ENCODE measurements at regions not wholly inside any gene's neighbourhood (a gene's known extent, or its start where the extent isn't known, plus 50 kb on each side); places are given as distances from the start of the nearest gene placed in this dataset.

DNA sequence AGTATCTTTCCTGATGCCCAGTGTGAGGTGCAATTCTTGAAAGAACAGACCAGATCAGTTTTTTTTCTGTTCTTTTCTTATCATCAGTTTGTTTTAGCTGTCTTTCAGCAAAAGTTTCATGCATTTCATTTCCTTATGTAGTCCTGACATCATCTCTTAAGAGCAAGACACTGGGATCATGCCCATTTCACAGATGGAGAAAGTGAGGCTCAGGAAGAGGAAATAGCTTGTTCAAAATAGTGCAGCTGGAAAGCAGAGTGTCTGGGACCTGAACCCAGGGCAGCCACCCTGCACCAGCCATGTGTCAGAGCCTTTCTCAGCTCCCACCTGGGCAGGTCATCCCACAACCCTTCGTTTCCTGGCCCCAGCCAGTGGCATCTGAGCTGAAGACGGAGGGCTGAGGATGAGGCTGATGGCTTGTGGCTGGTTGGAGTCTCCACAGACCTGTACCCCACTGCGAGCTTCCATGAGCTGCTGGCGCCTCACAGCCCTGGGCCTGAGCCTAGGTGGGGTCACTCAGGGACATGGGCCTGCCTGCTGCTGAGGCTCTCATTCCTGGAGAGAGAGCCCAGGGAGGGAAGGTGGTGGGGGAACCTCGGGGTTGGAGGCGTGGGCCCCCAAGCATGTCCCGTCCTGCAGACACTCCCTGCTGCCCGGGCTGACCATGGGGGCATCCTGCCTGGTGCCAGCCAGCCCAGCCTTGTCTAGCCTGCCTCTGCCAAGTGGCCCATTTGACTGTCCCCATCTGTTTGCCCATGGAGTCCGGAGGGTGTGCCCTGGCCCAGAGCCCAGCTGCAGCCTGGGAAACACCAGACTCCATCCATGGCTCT is 61.8 kb downstream of the SMIM38 start:
- TF ChIP-seq CTCF (IDR thresholded peaks at IDR 0.05): no peak
- no peak for TF ChIP-seq POLR2A (IDR thresholded peaks at IDR 0.05)

Measured in thyroid gland (tissue), 4 donors.